Activated T-cell treated with anti-CD3 and anti-CD28 coated beads, Interleukin-2, amount 50 U/mL, for 4 hours (primary cell): ENCODE measurements at regions not wholly inside any gene's neighbourhood (a gene's known extent, or its start where the extent isn't known, plus 50 kb on each side); places are given as distances from the start of the nearest gene placed in this dataset.

Experiments
- ATAC-seq, 2 donors: fragments of 200-7000 bp; cut with Tn5 transposase; one replicate each; pipeline ENCODE4 v1.10.0; 2021
- DNase-seq: peaks from one replicate; pipeline ENCODE4 v3.0.0-alpha.2; 2020
- H3K27me3 Mint-ChIP-seq: one replicate; pipeline ENCODE4 v1.8.0; 2021; ENCODE audit warnings: low read depth, mixed read lengths
- H3K36me3 Mint-ChIP-seq: one replicate; pipeline ENCODE4 v1.8.0; 2022; ENCODE audit warnings: mixed read lengths; ENCODE audit not compliant: insufficient read depth
- H3K4me1 Mint-ChIP-seq: one replicate; pipeline ENCODE4 v1.8.0; 2021; ENCODE audit warnings: low read depth, mixed read lengths
- H3K4me3 Mint-ChIP-seq: one replicate; pipeline ENCODE4 v1.8.0; 2021; ENCODE audit warnings: mild to moderate bottlenecking, moderate library complexity, mixed read lengths
- H3K9me3 Mint-ChIP-seq: one replicate; pipeline ENCODE4 v1.8.0; 2021; ENCODE audit warnings: mixed read lengths

- Mint-ChIP-seq H3K4me3 (no peak overlapping the region), H3K4me1 (no peaks in the 10 kb centered on the region), H3K9me3 (peaks cover 15% of the 10 kb centered on the region), H3K27me3 (no peaks in the 10 kb centered on the region), H3K36me3 (no peaks in the 10 kb centered on the region)
- DNase-seq (no peak), ATAC-seq (no peak)
Observed at GRCh38 chr6:8679823-8680222, 244.5 kb upstream of the SLC35B3 start.

- H3K4me3 Mint-ChIP-seq = no peak overlapping the region
- no peaks in the 10 kb centered on the region for H3K27me3 Mint-ChIP-seq
- DNase-seq (no peak), ATAC-seq (no peak)
- H3K36me3 Mint-ChIP-seq = no peaks in the 10 kb centered on the region
- H3K4me1 Mint-ChIP-seq = no peaks in the 10 kb centered on the region
- H3K9me3 Mint-ChIP-seq = peaks cover 15% of the 10 kb centered on the region
Observed at GRCh38 chr6:8678466-8678865, 243.1 kb upstream of the SLC35B3 start.

GRCh38 chr6:8674126-8674525 is 238.8 kb upstream of the SLC35B3 start:
- DNase-seq (no peak), ATAC-seq (no peak)
- H3K4me3 Mint-ChIP-seq = no peak overlapping the region
- H3K36me3 Mint-ChIP-seq = no peaks in the 10 kb centered on the region
- H3K9me3 Mint-ChIP-seq = peaks cover 11% of the 10 kb centered on the region
- peaks cover 1% of the 10 kb centered on the region for H3K4me1 Mint-ChIP-seq
- H3K27me3 Mint-ChIP-seq = no peaks in the 10 kb centered on the region

GRCh38 chr6:8672882-8673281 is 237.5 kb upstream of the SLC35B3 start:
- no peaks in the 10 kb centered on the region for H3K36me3 Mint-ChIP-seq
- peaks cover 8% of the 10 kb centered on the region for H3K9me3 Mint-ChIP-seq
- no peak for ATAC-seq
- H3K27me3 Mint-ChIP-seq = no peaks in the 10 kb centered on the region
- DNase-seq = no peak
- peaks cover 4% of the 10 kb centered on the region for H3K4me1 Mint-ChIP-seq
- no peak overlapping the region for H3K4me3 Mint-ChIP-seq

GRCh38 chr6:8670792-8671191 is 235.4 kb upstream of the SLC35B3 start:
- ATAC-seq (no peak), DNase-seq (no peak)
- no peaks in the 10 kb centered on the region for H3K36me3 Mint-ChIP-seq
- peaks cover 5% of the 10 kb centered on the region for H3K9me3 Mint-ChIP-seq
- no peak overlapping the region for H3K4me3 Mint-ChIP-seq
- H3K27me3 Mint-ChIP-seq = no peaks in the 10 kb centered on the region
- peaks cover 5% of the 10 kb centered on the region for H3K4me1 Mint-ChIP-seq

- no peak overlapping the region for H3K4me3 Mint-ChIP-seq
- H3K4me1 Mint-ChIP-seq = peaks cover 5% of the 10 kb centered on the region
- ATAC-seq (no peak), DNase-seq (no peak)
- H3K27me3 Mint-ChIP-seq = no peaks in the 10 kb centered on the region
- H3K9me3 Mint-ChIP-seq = no peaks in the 10 kb centered on the region
- H3K36me3 Mint-ChIP-seq = no peaks in the 10 kb centered on the region
Observed at GRCh38 chr6:8664700-8665099, 229.4 kb upstream of the SLC35B3 start.

GRCh38 chr6:8664070-8664469 is 228.7 kb upstream of the SLC35B3 start:
- H3K9me3 Mint-ChIP-seq = no peaks in the 10 kb centered on the region
- DNase-seq = no peak
- peaks cover 3% of the 10 kb centered on the region for H3K4me1 Mint-ChIP-seq
- H3K27me3 Mint-ChIP-seq = no peaks in the 10 kb centered on the region
- no peak for ATAC-seq
- H3K4me3 Mint-ChIP-seq = no peak overlapping the region
- H3K36me3 Mint-ChIP-seq = no peaks in the 10 kb centered on the region

- DNase-seq = no peak
- H3K4me3 Mint-ChIP-seq = no peak overlapping the region
- peaks cover 8% of the 10 kb centered on the region for H3K9me3 Mint-ChIP-seq
- no peaks in the 10 kb centered on the region for H3K36me3 Mint-ChIP-seq
- H3K27me3 Mint-ChIP-seq = no peaks in the 10 kb centered on the region
- H3K4me1 Mint-ChIP-seq = no peaks in the 10 kb centered on the region
- ATAC-seq = no peak
Observed at GRCh38 chr6:8659404-8660189, 224.3 kb upstream of the SLC35B3 start.

GRCh38 chr6:8658416-8658815 is 223.1 kb upstream of the SLC35B3 start:
- peaks cover 11% of the 10 kb centered on the region for H3K9me3 Mint-ChIP-seq
- H3K36me3 Mint-ChIP-seq = no peaks in the 10 kb centered on the region
- no peaks in the 10 kb centered on the region for H3K27me3 Mint-ChIP-seq
- no peak overlapping the region for H3K4me3 Mint-ChIP-seq
- ATAC-seq = no peak
- no peak for DNase-seq
- no peaks in the 10 kb centered on the region for H3K4me1 Mint-ChIP-seq

- Mint-ChIP-seq H3K4me1 (no peaks in the 10 kb centered on the region), H3K36me3 (no peaks in the 10 kb centered on the region), H3K4me3 (no peak overlapping the region), H3K9me3 (peaks cover 11% of the 10 kb centered on the region), H3K27me3 (no peaks in the 10 kb centered on the region)
- ATAC-seq = no peak
- no peak for DNase-seq
Observed at GRCh38 chr6:8657522-8657921, 222.2 kb upstream of the SLC35B3 start.

- Mint-ChIP-seq H3K9me3 (peaks cover 11% of the 10 kb centered on the region), H3K36me3 (no peaks in the 10 kb centered on the region), H3K27me3 (no peaks in the 10 kb centered on the region)
Observed at GRCh38 chr6:8655670-8656454, 220.5 kb upstream of the SLC35B3 start.

GRCh38 chr6:8652710-8653109 is 217.4 kb upstream of the SLC35B3 start:
- no peak for DNase-seq
- Mint-ChIP-seq H3K4me3 (no peak overlapping the region), H3K36me3 (no peaks in the 10 kb centered on the region), H3K27me3 (no peaks in the 10 kb centered on the region), H3K4me1 (no peaks in the 10 kb centered on the region), H3K9me3 (peaks cover 18% of the 10 kb centered on the region)
- no peak for ATAC-seq

More at GRCh38 chr6:8655670-8656454, 220.5 kb upstream of the SLC35B3 start:
- DNase-seq (no peak), ATAC-seq (no peak)
- Mint-ChIP-seq H3K4me3 (no peak overlapping the region), H3K4me1 (no peaks in the 10 kb centered on the region)

- Mint-ChIP-seq H3K4me3 (no peak overlapping the region), H3K36me3 (no peaks in the 10 kb centered on the region), H3K4me1 (no peaks in the 10 kb centered on the region), H3K9me3 (peaks cover 18% of the 10 kb centered on the region), H3K27me3 (no peaks in the 10 kb centered on the region)
- DNase-seq (no peak), ATAC-seq (no peak)
Observed at GRCh38 chr6:8651998-8652397, 216.7 kb upstream of the SLC35B3 start.

GRCh38 chr6:8645212-8645611 is 209.9 kb upstream of the SLC35B3 start:
- DNase-seq (no peak), ATAC-seq (no peak)
- Mint-ChIP-seq H3K9me3 (peaks cover 35% of the 10 kb centered on the region), H3K36me3 (no peaks in the 10 kb centered on the region), H3K4me3 (no peak overlapping the region), H3K27me3 (no peaks in the 10 kb centered on the region), H3K4me1 (no peaks in the 10 kb centered on the region)

- no peaks in the 10 kb centered on the region for H3K4me1 Mint-ChIP-seq
- H3K9me3 Mint-ChIP-seq = peaks cover 34% of the 10 kb centered on the region
- H3K36me3 Mint-ChIP-seq = no peaks in the 10 kb centered on the region
- H3K4me3 Mint-ChIP-seq = no peak overlapping the region
- ATAC-seq (no peak), DNase-seq (no peak)
- no peaks in the 10 kb centered on the region for H3K27me3 Mint-ChIP-seq
Observed at GRCh38 chr6:8644306-8644705, 209.0 kb upstream of the SLC35B3 start.
